H9 (cell line): ENCODE measurements at regions not wholly inside any gene's neighbourhood (a gene's known extent, or its start where the extent isn't known, plus 50 kb on each side); places are given as distances from the start of the nearest gene placed in this dataset.

ENCODE experiments used
- DNase-seq: peaks from one replicate; pipeline ENCODE4 v3.0.0-alpha.2; 2017
- H2AFZ ChIP-seq: one replicate; pipeline ENCODE4 v1.6.1; 2013; ENCODE audit warnings: mild to moderate bottlenecking, low read length, control low read depth, moderate library complexity
- H2AK5ac ChIP-seq: 2 replicates; pipeline ENCODE4 v1.6.1; 2013; ENCODE audit warnings: low read length, control low read depth, mixed read lengths; ENCODE audit not compliant: insufficient read length
- H2BK120ac ChIP-seq: one replicate; pipeline ENCODE4 v1.6.1; 2013; ENCODE audit warnings: low read depth, mild to moderate bottlenecking, low read length, control low read depth, inconsistent platforms; ENCODE audit not compliant: poor library complexity, severe bottlenecking
- H2BK12ac ChIP-seq: 2 replicates; pipeline ENCODE4 v1.6.1; 2013; ENCODE audit warnings: low read length, control low read depth, mixed read lengths, low read depth; ENCODE audit not compliant: insufficient read length
- H2BK15ac ChIP-seq: 2 replicates; pipeline ENCODE4 v1.6.1; 2013; ENCODE audit warnings: low read depth, low read length, control low read depth
- H2BK20ac ChIP-seq: one replicate; pipeline ENCODE4 v1.6.1; 2013; ENCODE audit warnings: low read depth, mild to moderate bottlenecking, low read length, control low read depth, inconsistent platforms; ENCODE audit not compliant: poor library complexity, severe bottlenecking
- H2BK5ac ChIP-seq: 2 replicates; pipeline ENCODE4 v1.6.1; 2013; ENCODE audit warnings: low read length, control low read depth, mixed read lengths; ENCODE audit not compliant: insufficient read length
- H3K14ac ChIP-seq: 2 replicates; pipeline ENCODE4 v1.6.1; 2013; ENCODE audit warnings: low read length, control low read depth; ENCODE audit not compliant: insufficient read depth
- H3K18ac ChIP-seq: 2 replicates; pipeline ENCODE4 v1.6.1; 2013; ENCODE audit warnings: low read depth, mild to moderate bottlenecking, mixed read lengths, low read length, control low read depth; ENCODE audit not compliant: insufficient read length
- H3K23ac ChIP-seq: 2 replicates; pipeline ENCODE4 v1.6.1; 2013; ENCODE audit warnings: low read length, control low read depth, mixed read lengths, low read depth; ENCODE audit not compliant: insufficient read length
- H3K23me2 ChIP-seq: 2 replicates; pipeline ENCODE4 v1.6.1; 2013; ENCODE audit warnings: low read depth, mild to moderate bottlenecking, mixed read lengths, low read length, control low read depth; ENCODE audit not compliant: insufficient read length, poor library complexity, severe bottlenecking
- H3K27ac ChIP-seq: 2 replicates; pipeline ENCODE4 v1.5.1; 2013; ENCODE audit warnings: low read length, control low read depth, mixed read lengths, low read depth; ENCODE audit not compliant: insufficient read length
- H3K27me3 ChIP-seq: 2 replicates; pipeline ENCODE4 v1.6.1; 2013; ENCODE audit warnings: low read length, control low read depth, inconsistent platforms; ENCODE audit not compliant: insufficient read depth
- H3K4ac ChIP-seq: 2 replicates; pipeline ENCODE4 v1.6.1; 2013; ENCODE audit warnings: low read depth, mild to moderate bottlenecking, control low read depth, inconsistent platforms, low read length, moderate library complexity
- H3K4me1 ChIP-seq: 2 replicates; pipeline ENCODE4 v1.6.1; 2013; ENCODE audit warnings: low read length, control low read depth, inconsistent platforms; ENCODE audit not compliant: insufficient read depth
- H3K4me2 ChIP-seq: 2 replicates; pipeline ENCODE4 v1.6.1; 2013; ENCODE audit warnings: low read length, control low read depth, mixed read lengths; ENCODE audit not compliant: insufficient read length, insufficient read depth
- H3K56ac ChIP-seq: 2 replicates; pipeline ENCODE4 v1.6.1; 2013; ENCODE audit warnings: low read depth, mild to moderate bottlenecking, mixed read lengths, low read length, control low read depth; ENCODE audit not compliant: insufficient read length
- H3K79me1 ChIP-seq: 2 replicates; pipeline ENCODE4 v1.6.1; 2013; ENCODE audit warnings: low read depth, mild to moderate bottlenecking, moderate library complexity, low read length, control low read depth, inconsistent platforms; ENCODE audit not compliant: insufficient read depth, poor library complexity, severe bottlenecking
- H3K79me2 ChIP-seq: 2 replicates; pipeline ENCODE4 v1.6.1; 2013; ENCODE audit warnings: low read length, control low read depth, inconsistent platforms; ENCODE audit not compliant: insufficient read depth
- H3K9ac ChIP-seq: 2 replicates; pipeline ENCODE4 v1.6.1; 2013; ENCODE audit warnings: low read length, control low read depth, mixed read lengths; ENCODE audit not compliant: insufficient read length; ENCODE audit errors: extremely low read depth
- H3K9me3 ChIP-seq: one replicate; pipeline ENCODE4 v1.6.1; 2013; ENCODE audit warnings: low read depth, low read length, inconsistent platforms; ENCODE audit not compliant: control insufficient read depth
- H3T11ph ChIP-seq: one replicate; pipeline ENCODE4 v1.6.1; 2013; ENCODE audit warnings: mild to moderate bottlenecking, low read length, control low read depth, inconsistent platforms
- H4K20me1 ChIP-seq: one replicate; pipeline ENCODE4 v1.6.1; 2013; ENCODE audit not compliant: control insufficient read depth, insufficient read length, insufficient read depth
- H4K5ac ChIP-seq: 2 replicates; pipeline ENCODE4 v1.6.1; 2013; ENCODE audit warnings: low read depth, mild to moderate bottlenecking, mixed read lengths, low read length, control low read depth; ENCODE audit not compliant: insufficient read length
- H4K8ac ChIP-seq: replicated peaks from 2 replicates; pipeline ENCODE4 v1.6.1; 2013; ENCODE audit warnings: low read length, control low read depth, mixed read lengths, low read depth; ENCODE audit not compliant: insufficient read length
- H4K91ac ChIP-seq: 2 replicates; pipeline ENCODE4 v1.6.1; 2013; ENCODE audit warnings: low read depth, mild to moderate bottlenecking, moderate library complexity, mixed read lengths, low read length, control low read depth; ENCODE audit not compliant: insufficient read length
- H3K27ac Mint-ChIP-seq, 3 experiments: 2 replicates in 2 of 3; 3 replicates in 1 of 3; pipeline ENCODE4 v1.8.0; 2020 to 2021; ENCODE audit warnings: mixed read lengths in 3 of 3, mild to moderate bottlenecking in 1 of 3, moderate library complexity in 1 of 3
- H3K27me3 Mint-ChIP-seq: 2 replicates; pipeline ENCODE4 v1.8.0; 2021; ENCODE audit warnings: low read depth, mild to moderate bottlenecking, moderate library complexity, mixed read lengths
- H3K36me3 Mint-ChIP-seq, 3 experiments: 2 replicates in 2 of 3; 3 replicates in 1 of 3; pipeline ENCODE4 v1.8.0; 2020 to 2021; ENCODE audit warnings: low read depth in 3 of 3, mixed read lengths in 3 of 3; ENCODE audit not compliant: insufficient read depth in 1 of 3
- H3K4me1 Mint-ChIP-seq, 2 experiments: 2 replicates each; pipeline ENCODE4 v1.8.0; 2020; ENCODE audit warnings: mixed read lengths in 2 of 2
- H3K4me3 Mint-ChIP-seq, 2 experiments: 2 replicates in 1 of 2; 3 replicates in 1 of 2; pipeline ENCODE4 v1.8.0; 2020 to 2021; ENCODE audit warnings: mild to moderate bottlenecking in 2 of 2, mixed read lengths in 2 of 2, moderate library complexity in 1 of 2
- H3K9me3 Mint-ChIP-seq, 2 experiments: 2 replicates in 1 of 2; 3 replicates in 1 of 2; pipeline ENCODE4 v1.8.0; 2020; ENCODE audit warnings: mild to moderate bottlenecking in 2 of 2, mixed read lengths in 2 of 2, moderate library complexity in 1 of 2
- WGBS: extraction: QIAGEN DNeasy Blood & Tissue Kit; methylation state at CpG from one replicate; pipeline ENCODE4 v1.1.7; 2013; ENCODE audit warnings: missing lambda C conversion rate, low lambda C conversion rate, mixed read lengths; ENCODE audit not compliant: insufficient read length; ENCODE audit errors: extremely low coverage; 5-methylcytosine and 5-hydroxymethylcytosine counted together
- TF ChIP-seq, protein P1 (sequence below): fragments of 200-600 bp; sonication (generic); conservative IDR thresholded peaks from 3 replicates; pipeline ENCODE4 v1.8.0; 2021; ENCODE audit warnings: antibody characterized with exemption, mild to moderate bottlenecking

DNA sequence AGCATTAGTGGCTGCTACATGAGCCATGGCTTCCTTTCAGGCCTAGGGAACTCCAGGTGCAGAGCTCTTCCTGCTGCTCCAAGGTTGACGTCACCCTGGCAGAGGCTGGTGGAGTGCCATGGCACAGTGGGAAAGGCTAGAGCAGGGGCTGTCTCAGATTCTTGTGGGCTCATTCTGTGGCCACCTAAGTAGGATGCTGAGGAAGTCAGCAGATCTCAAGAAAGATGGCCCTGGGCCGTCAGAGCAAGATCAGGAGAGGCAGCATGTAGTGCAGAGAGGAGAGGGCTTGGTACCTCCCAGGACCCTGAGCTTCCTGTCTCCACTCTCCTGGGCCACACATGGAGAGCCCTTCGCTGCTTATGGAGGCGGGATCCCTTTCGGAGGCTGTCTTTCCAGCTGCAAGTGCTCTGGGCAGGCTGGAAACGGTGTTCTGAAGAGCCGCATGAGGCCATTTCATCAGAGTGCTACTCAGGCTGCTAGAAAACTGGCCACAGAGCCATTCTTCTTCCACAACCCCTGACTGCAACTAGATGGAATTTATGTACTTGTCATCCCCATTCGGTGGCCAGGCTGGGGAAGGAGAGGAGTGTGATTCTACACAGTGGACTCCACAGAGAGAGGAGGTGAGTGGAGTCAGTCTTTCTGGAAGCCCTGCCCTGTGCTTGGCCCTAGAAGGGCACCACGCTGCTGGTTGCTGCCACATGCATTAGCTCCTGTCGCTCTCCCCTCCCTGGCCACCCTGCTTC is 304.2 kb downstream of the RPS24 start:
- Histone ChIP-seq H2BK5ac (no peak overlapping the region), H3K9ac (no peak overlapping the region), H3T11ph (no peak overlapping the region), H3K23ac (no peak overlapping the region), H3K14ac (no peak overlapping the region), H4K5ac (no peak overlapping the region), H3K4me1 (no peaks in the 10 kb centered on the region), H3K18ac (no peak overlapping the region), H4K91ac (no peak overlapping the region), H3K27me3 (no peaks in the 10 kb centered on the region), H2BK120ac (no peak overlapping the region), H3K27ac (no peak overlapping the region), H2BK20ac (no peak overlapping the region), H3K56ac (no peak overlapping the region), H3K4ac (no peak overlapping the region), H2BK15ac (no peak overlapping the region), H4K20me1 (no peaks in the 10 kb centered on the region), H2AK5ac (no peak overlapping the region), H3K79me2 (no peaks in the 10 kb centered on the region), H3K4me2 (no peak overlapping the region), H3K79me1 (no peaks in the 10 kb centered on the region), H4K8ac (no peak overlapping the region), H3K23me2 (no peaks in the 10 kb centered on the region), H2AFZ (no peak overlapping the region), H2BK12ac (no peak overlapping the region), H3K9me3 (no peaks in the 10 kb centered on the region)
- no CpG with 5 or more reads among the region's 10 CpGs for WGBS
- H3K4me1 Mint-ChIP-seq, result peaks cover 4% of the 10 kb centered on the region in 2 experiments
- H3K27me3 Mint-ChIP-seq, result peaks cover 10% of the 10 kb centered on the region
- no peak overlapping the region; a peak in 1 of 7 replicates for H3K27ac Mint-ChIP-seq
- TF ChIP-seq, protein P1, sequence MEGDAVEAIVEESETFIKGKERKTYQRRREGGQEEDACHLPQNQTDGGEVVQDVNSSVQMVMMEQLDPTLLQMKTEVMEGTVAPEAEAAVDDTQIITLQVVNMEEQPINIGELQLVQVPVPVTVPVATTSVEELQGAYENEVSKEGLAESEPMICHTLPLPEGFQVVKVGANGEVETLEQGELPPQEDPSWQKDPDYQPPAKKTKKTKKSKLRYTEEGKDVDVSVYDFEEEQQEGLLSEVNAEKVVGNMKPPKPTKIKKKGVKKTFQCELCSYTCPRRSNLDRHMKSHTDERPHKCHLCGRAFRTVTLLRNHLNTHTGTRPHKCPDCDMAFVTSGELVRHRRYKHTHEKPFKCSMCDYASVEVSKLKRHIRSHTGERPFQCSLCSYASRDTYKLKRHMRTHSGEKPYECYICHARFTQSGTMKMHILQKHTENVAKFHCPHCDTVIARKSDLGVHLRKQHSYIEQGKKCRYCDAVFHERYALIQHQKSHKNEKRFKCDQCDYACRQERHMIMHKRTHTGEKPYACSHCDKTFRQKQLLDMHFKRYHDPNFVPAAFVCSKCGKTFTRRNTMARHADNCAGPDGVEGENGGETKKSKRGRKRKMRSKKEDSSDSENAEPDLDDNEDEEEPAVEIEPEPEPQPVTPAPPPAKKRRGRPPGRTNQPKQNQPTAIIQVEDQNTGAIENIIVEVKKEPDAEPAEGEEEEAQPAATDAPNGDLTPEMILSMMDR, result no peak
- H3K9me3 Mint-ChIP-seq, result peaks cover 0 to 3% of the 10 kb centered on the region in 2 experiments; a peak in 2 of 5 replicates
- DNase-seq, result peak; percentile 17
- peaks cover 0 to 2% (median 0%) of the 10 kb centered on the region in 3 experiments; a peak in 3 of 7 replicates for H3K36me3 Mint-ChIP-seq
- H3K4me3 Mint-ChIP-seq, result no peak overlapping the region
